Astrocyte (in vitro differentiated cells and primary cell): ENCODE measurements at regions not wholly inside any gene's neighbourhood (a gene's known extent, or its start where the extent isn't known, plus 50 kb on each side); places are given as distances from the start of the nearest gene placed in this dataset.

Source experiments
- EZH2 ChIP-seq: IDR thresholded peaks from 2 replicates; pipeline ENCODE4 v1.6.1; 2012; ENCODE audit warnings: mild to moderate bottlenecking, low read length, inconsistent platforms; ENCODE audit not compliant: insufficient read depth
- TF ChIP-seq, protein P1 (sequence below): IDR thresholded peaks from 2 replicates; pipeline ENCODE4 v1.5.1; 2011; ENCODE audit warnings: low read depth, mild to moderate bottlenecking, inconsistent platforms, low read length, moderate library complexity; ENCODE audit not compliant: insufficient read depth

DNA sequence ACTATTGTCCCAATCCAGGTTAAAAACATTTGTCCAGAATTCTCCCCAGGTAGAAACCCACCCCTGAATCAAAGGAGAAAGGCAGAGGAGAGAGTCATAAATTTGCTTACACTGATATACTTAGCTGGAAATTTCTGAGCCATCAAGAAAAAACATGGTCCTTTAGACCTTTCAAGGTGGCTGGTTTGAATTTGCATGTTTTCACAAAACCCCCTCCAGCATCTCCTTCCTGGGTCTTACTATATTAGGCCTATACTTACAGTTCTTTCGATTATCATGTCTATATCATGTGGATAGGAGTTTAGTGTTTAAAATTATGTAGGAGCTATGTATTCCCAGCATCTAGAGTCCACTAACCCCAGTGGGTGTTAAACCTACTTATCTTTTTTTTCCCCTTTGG lies 178.2 kb downstream of the PLPP3 start:
- TF ChIP-seq, protein P1, sequence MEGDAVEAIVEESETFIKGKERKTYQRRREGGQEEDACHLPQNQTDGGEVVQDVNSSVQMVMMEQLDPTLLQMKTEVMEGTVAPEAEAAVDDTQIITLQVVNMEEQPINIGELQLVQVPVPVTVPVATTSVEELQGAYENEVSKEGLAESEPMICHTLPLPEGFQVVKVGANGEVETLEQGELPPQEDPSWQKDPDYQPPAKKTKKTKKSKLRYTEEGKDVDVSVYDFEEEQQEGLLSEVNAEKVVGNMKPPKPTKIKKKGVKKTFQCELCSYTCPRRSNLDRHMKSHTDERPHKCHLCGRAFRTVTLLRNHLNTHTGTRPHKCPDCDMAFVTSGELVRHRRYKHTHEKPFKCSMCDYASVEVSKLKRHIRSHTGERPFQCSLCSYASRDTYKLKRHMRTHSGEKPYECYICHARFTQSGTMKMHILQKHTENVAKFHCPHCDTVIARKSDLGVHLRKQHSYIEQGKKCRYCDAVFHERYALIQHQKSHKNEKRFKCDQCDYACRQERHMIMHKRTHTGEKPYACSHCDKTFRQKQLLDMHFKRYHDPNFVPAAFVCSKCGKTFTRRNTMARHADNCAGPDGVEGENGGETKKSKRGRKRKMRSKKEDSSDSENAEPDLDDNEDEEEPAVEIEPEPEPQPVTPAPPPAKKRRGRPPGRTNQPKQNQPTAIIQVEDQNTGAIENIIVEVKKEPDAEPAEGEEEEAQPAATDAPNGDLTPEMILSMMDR: no peak
- TF ChIP-seq EZH2: no peak
